H1 (cell line): ENCODE measurements at regions not wholly inside any gene's neighbourhood (a gene's known extent, or its start where the extent isn't known, plus 50 kb on each side); places are given as distances from the start of the nearest gene placed in this dataset.

Experiments
- JUND ChIP-seq: IDR thresholded peaks from 2 replicates; pipeline ENCODE4 v1.6.1; 2011; ENCODE audit warnings: mild to moderate bottlenecking, improper control_type of control experiment, low read length
- KDM1A ChIP-seq: fragments of 200-600, 300-600 bp; sonication (generic); IDR thresholded peaks from 2 replicates; pipeline ENCODE4 v1.7.1; 2016; ENCODE audit warnings: mild to moderate bottlenecking, low read length, borderline replicate concordance
- NRF1 ChIP-seq: IDR thresholded peaks from 2 replicates; pipeline ENCODE4 v1.6.1; 2011; ENCODE audit warnings: mild to moderate bottlenecking, low read depth, low read length, improper control_type of control experiment
- SIN3A ChIP-seq, 2 experiments: IDR thresholded peaks in 1 of 2; conservative IDR thresholded peaks in 1 of 2; 2 replicates each; pipeline ENCODE4 v1.6.1; 2011 to 2012; ENCODE audit warnings: low read length in 2 of 2, improper control_type of control experiment in 1 of 2, low read depth in 1 of 2, mild to moderate bottlenecking in 1 of 2
- TF ChIP-seq, protein P1 (sequence below): fragments of 300-600 bp; sonication (generic); IDR thresholded peaks from 2 replicates; pipeline ENCODE4 v1.7.1; 2012; ENCODE audit warnings: low read length, moderate library complexity, mild to moderate bottlenecking, inconsistent platforms; ENCODE audit not compliant: insufficient replicate concordance

DNA sequence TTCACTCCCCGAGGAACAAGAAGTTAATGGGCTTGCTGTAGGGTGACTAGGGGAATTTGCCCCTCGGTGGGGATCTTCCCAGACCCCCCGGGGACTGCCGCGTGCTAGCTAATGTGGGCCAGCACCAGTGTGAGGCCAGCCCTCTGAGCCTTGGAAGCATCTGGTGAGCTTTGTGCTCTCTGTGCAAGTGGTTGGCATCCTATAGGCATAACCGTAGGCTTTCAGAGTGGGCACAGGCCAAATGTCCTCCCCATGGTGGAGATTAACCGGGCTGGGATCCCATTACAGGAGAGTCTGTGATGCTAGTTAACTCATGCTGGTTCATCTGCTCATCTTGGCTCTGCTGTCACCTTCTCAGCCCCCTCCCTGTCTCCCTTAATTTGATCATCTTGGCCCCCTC is 125.7 kb downstream of the TRIM29 start (continued):
- TF ChIP-seq NRF1 (no peak), KDM1A (no peak), JUND (no peak), SIN3A (conservative IDR thresholded peaks at IDR 0.05 in 1 of 2, IDR thresholded peaks at IDR 0.05 in 1 of 2; ENCODE audit: low read depth in 1 of 2, low read length in 2 of 2) (no peak)
- TF ChIP-seq, protein P1, sequence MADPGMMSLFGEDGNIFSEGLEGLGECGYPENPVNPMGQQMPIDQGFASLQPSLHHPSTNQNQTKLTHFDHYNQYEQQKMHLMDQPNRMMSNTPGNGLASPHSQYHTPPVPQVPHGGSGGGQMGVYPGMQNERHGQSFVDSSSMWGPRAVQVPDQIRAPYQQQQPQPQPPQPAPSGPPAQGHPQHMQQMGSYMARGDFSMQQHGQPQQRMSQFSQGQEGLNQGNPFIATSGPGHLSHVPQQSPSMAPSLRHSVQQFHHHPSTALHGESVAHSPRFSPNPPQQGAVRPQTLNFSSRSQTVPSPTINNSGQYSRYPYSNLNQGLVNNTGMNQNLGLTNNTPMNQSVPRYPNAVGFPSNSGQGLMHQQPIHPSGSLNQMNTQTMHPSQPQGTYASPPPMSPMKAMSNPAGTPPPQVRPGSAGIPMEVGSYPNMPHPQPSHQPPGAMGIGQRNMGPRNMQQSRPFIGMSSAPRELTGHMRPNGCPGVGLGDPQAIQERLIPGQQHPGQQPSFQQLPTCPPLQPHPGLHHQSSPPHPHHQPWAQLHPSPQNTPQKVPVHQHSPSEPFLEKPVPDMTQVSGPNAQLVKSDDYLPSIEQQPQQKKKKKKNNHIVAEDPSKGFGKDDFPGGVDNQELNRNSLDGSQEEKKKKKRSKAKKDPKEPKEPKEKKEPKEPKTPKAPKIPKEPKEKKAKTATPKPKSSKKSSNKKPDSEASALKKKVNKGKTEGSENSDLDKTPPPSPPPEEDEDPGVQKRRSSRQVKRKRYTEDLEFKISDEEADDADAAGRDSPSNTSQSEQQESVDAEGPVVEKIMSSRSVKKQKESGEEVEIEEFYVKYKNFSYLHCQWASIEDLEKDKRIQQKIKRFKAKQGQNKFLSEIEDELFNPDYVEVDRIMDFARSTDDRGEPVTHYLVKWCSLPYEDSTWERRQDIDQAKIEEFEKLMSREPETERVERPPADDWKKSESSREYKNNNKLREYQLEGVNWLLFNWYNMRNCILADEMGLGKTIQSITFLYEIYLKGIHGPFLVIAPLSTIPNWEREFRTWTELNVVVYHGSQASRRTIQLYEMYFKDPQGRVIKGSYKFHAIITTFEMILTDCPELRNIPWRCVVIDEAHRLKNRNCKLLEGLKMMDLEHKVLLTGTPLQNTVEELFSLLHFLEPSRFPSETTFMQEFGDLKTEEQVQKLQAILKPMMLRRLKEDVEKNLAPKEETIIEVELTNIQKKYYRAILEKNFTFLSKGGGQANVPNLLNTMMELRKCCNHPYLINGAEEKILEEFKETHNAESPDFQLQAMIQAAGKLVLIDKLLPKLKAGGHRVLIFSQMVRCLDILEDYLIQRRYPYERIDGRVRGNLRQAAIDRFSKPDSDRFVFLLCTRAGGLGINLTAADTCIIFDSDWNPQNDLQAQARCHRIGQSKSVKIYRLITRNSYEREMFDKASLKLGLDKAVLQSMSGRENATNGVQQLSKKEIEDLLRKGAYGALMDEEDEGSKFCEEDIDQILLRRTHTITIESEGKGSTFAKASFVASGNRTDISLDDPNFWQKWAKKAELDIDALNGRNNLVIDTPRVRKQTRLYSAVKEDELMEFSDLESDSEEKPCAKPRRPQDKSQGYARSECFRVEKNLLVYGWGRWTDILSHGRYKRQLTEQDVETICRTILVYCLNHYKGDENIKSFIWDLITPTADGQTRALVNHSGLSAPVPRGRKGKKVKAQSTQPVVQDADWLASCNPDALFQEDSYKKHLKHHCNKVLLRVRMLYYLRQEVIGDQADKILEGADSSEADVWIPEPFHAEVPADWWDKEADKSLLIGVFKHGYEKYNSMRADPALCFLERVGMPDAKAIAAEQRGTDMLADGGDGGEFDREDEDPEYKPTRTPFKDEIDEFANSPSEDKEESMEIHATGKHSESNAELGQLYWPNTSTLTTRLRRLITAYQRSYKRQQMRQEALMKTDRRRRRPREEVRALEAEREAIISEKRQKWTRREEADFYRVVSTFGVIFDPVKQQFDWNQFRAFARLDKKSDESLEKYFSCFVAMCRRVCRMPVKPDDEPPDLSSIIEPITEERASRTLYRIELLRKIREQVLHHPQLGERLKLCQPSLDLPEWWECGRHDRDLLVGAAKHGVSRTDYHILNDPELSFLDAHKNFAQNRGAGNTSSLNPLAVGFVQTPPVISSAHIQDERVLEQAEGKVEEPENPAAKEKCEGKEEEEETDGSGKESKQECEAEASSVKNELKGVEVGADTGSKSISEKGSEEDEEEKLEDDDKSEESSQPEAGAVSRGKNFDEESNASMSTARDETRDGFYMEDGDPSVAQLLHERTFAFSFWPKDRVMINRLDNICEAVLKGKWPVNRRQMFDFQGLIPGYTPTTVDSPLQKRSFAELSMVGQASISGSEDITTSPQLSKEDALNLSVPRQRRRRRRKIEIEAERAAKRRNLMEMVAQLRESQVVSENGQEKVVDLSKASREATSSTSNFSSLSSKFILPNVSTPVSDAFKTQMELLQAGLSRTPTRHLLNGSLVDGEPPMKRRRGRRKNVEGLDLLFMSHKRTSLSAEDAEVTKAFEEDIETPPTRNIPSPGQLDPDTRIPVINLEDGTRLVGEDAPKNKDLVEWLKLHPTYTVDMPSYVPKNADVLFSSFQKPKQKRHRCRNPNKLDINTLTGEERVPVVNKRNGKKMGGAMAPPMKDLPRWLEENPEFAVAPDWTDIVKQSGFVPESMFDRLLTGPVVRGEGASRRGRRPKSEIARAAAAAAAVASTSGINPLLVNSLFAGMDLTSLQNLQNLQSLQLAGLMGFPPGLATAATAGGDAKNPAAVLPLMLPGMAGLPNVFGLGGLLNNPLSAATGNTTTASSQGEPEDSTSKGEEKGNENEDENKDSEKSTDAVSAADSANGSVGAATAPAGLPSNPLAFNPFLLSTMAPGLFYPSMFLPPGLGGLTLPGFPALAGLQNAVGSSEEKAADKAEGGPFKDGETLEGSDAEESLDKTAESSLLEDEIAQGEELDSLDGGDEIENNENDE: no peak
